Endothelial cell of umbilical vein (primary cell): ENCODE measurements at regions not wholly inside any gene's neighbourhood (a gene's known extent, or its start where the extent isn't known, plus 50 kb on each side); places are given as distances from the start of the nearest gene placed in this dataset.

Source experiments
- BruUV-seq: library from RNA; stranded (reverse); fragments of 400-500 nt; replicated peaks from 2 replicates; lab custom pipeline; 2021; lab: Mats Ljungman, UMichigan
- CTCF ChIA-PET: fragments of 300-600, 350-600 bp; sonication (Branson Sonifier 250); formaldehyde crosslinking; loops from one replicate; lab custom pipeline; 2021; ENCODE audit warnings: antibody characterized with exemption, inconsistent platforms; lab: Charles Lee
- POLR2A ChIA-PET: fragments of 300-600, 350-600 bp; sonication (Branson Sonifier 250); formaldehyde crosslinking; loops from one replicate; lab custom pipeline; 2021; ENCODE audit warnings: antibody characterized with exemption, inconsistent platforms; lab: Charles Lee
- DNase-seq: peaks from one replicate; pipeline ENCODE4 v3.0.0-alpha.2; 2011; ENCODE audit warnings: low read depth, low spot score
- FAIRE-seq: peaks from 2 replicates; lab custom pipeline; 2011; peaks lifted over from hg19 to GRCh38; lab: Jason Lieb, UNC
- H2AFZ ChIP-seq: 2 replicates; pipeline ENCODE4 v1.6.0; 2012; ENCODE audit warnings: low read depth, low read length, control low read depth, inconsistent platforms
- H3K27ac ChIP-seq: 2 replicates; pipeline ENCODE4 v1.5.1; 2011; ENCODE audit warnings: low read depth, mild to moderate bottlenecking, control low read depth, low read length, moderate library complexity; ENCODE audit not compliant: insufficient read depth
- H3K27me3 ChIP-seq, 2 experiments: 2 replicates each; pipeline versions ENCODE4 v1.6.0 to v1.6.1; 2011; ENCODE audit warnings: low read length in 2 of 2, mixed read lengths in 1 of 2; ENCODE audit not compliant: control insufficient read depth in 2 of 2, insufficient read depth in 2 of 2
- H3K36me3 ChIP-seq, 2 experiments: 2 replicates in 1 of 2; 3 replicates in 1 of 2; pipeline ENCODE4 v1.5.1; 2011; ENCODE audit warnings: low read length in 2 of 2, mild to moderate bottlenecking in 1 of 2, moderate library complexity in 1 of 2; ENCODE audit not compliant: control insufficient read depth in 2 of 2, insufficient read depth in 2 of 2; ENCODE audit errors: extremely low read depth in 1 of 2
- H3K4me1 ChIP-seq: 3 replicates; pipeline ENCODE4 v1.5.1; 2011; ENCODE audit warnings: mild to moderate bottlenecking, low read length; ENCODE audit not compliant: control insufficient read depth, insufficient read depth; ENCODE audit errors: extremely low read depth
- H3K4me2 ChIP-seq: 2 replicates; pipeline ENCODE4 v1.6.1; 2011; ENCODE audit warnings: low read length, control low read depth, mixed read lengths; ENCODE audit not compliant: insufficient read depth
- H3K4me3 ChIP-seq, 3 experiments: fragments of 200-600 bp in 1 of 3; sonication (generic), shearing (Covaris generic) in 1 of 3; replicated peaks in 1 of 3; 2 replicates each; pipeline ENCODE4 v1.5.1; 2011 to 2016; ENCODE audit warnings: control low read depth in 3 of 3, low read length in 3 of 3, mild to moderate bottlenecking in 2 of 3, inconsistent platforms in 1 of 3, low read depth in 1 of 3, moderate library complexity in 1 of 3; ENCODE audit not compliant: insufficient read depth in 1 of 3
- H3K79me2 ChIP-seq: 2 replicates; pipeline ENCODE4 v1.6.0; 2012; ENCODE audit warnings: low read length, inconsistent platforms; ENCODE audit not compliant: control insufficient read depth, insufficient read depth
- H3K9ac ChIP-seq: replicated peaks from 2 replicates; pipeline ENCODE3; 2011; ENCODE audit warnings: low read length, control low read depth; ENCODE audit not compliant: insufficient read depth; ENCODE audit errors: extremely low read depth
- H3K9me1 ChIP-seq: replicated peaks from 3 replicates; pipeline ENCODE4 v1.6.0; 2011; ENCODE audit warnings: mild to moderate bottlenecking, low read length; ENCODE audit not compliant: control insufficient read depth, insufficient read depth; ENCODE audit errors: extremely low read depth
- H3K9me3 ChIP-seq: replicated peaks from 2 replicates; pipeline ENCODE4 v1.5.1; 2012; ENCODE audit warnings: low read length, inconsistent platforms; ENCODE audit not compliant: control insufficient read depth, insufficient read depth
- H4K20me1 ChIP-seq: replicated peaks from 2 replicates; pipeline ENCODE3; 2011; ENCODE audit warnings: mild to moderate bottlenecking, low read length; ENCODE audit not compliant: control insufficient read depth, insufficient read depth; ENCODE audit errors: extremely low read depth
- CTCF ChIP-seq, 2 donors: IDR thresholded peaks; 1 replicate in 1 of 2; 2 replicates in 1 of 2; pipeline ENCODE4 v1.5.1; 2011; ENCODE audit warnings: low read length in 2 of 2, mild to moderate bottlenecking in 2 of 2, moderate library complexity in 2 of 2, control low read depth in 1 of 2, inconsistent platforms in 1 of 2, low read depth in 1 of 2; ENCODE audit not compliant: insufficient read depth in 1 of 2; ENCODE audit errors: extremely low read depth in 1 of 2
- EZH2 ChIP-seq: IDR thresholded peaks from 2 replicates; pipeline ENCODE4 v1.6.1; 2012; ENCODE audit warnings: borderline replicate concordance, low read depth, mild to moderate bottlenecking, moderate library complexity, low read length, inconsistent platforms; ENCODE audit not compliant: severe bottlenecking
- FOS ChIP-seq: IDR thresholded peaks from 2 replicates; pipeline ENCODE4 v1.6.1; 2011; ENCODE audit warnings: mild to moderate bottlenecking, low read length, moderate library complexity, borderline replicate concordance; ENCODE audit not compliant: insufficient read depth
- JUN ChIP-seq: IDR thresholded peaks from 2 replicates; pipeline ENCODE4 v1.6.1; 2011; ENCODE audit warnings: borderline replicate concordance, low read depth; ENCODE audit not compliant: insufficient read length, insufficient read depth
- POLR2AphosphoS5 ChIP-seq: IDR thresholded peaks from 2 replicates; pipeline ENCODE4 v1.6.1; 2012; ENCODE audit warnings: low read depth, mild to moderate bottlenecking, control low read depth, low read length, moderate library complexity; ENCODE audit not compliant: insufficient read depth
- dilution Hi-C: fragments of 300-500 bp; cut with MboI; formaldehyde crosslinking; loops from one replicate; pipeline ENCODE4 v1.15.0; 2019; ENCODE audit warnings: low sequenced_read_pairs; ENCODE audit not compliant: extremely low pct_ligation_motif_present
- intact Hi-C: fragments of 100-400 bp; cut with micrococcal nuclease; formaldehyde crosslinking; loops from one replicate; pipeline ENCODE4 v1.10.0; 2022
- TF ChIP-seq, protein P1 (sequence below): IDR thresholded peaks from 2 replicates; pipeline ENCODE4 v1.6.1; 2011; ENCODE audit not compliant: insufficient read depth, insufficient read length

DNA sequence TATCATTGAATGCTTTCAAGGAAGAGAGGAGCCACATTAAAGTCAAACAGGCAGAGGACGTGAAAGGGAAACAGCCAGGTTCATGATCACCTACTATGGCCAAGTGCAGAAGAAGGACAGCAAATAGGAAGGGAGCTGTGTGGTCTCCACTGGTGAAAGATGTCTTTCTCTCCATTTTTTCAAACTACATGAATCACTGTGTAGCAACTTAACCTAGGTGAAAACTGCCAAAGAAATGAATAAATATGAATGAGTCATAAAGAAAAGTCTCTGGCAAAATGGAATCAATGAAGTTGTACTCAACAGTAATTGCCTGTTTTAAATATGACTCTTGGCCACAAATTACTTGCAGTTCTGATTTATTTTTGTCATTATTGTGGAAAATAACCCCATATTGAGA is 452.6 kb upstream of the PKDCC start:
- Histone ChIP-seq H3K79me2 (no peaks in the 10 kb centered on the region), H2AFZ (no peak overlapping the region), H3K4me1 (no peaks in the 10 kb centered on the region), H3K9me1 (no peaks in the 10 kb centered on the region), H3K27ac (no peak overlapping the region), H3K4me2 (no peak overlapping the region), H3K9ac (no peak overlapping the region), H3K4me3 (no peak overlapping the region), H3K36me3 (no peaks in the 10 kb centered on the region), H3K9me3 (no peaks in the 10 kb centered on the region), H3K27me3 (no peaks in the 10 kb centered on the region), H4K20me1 (no peaks in the 10 kb centered on the region)
- intact Hi-C loops (no loop called here), dilution Hi-C loops (no loop called here)
- DNase-seq, result no peak
- no TSS peak for BruUV-seq
- ChIA-PET POLR2A (no interaction called here), CTCF (no interaction called here)
- TF ChIP-seq, protein P1, sequence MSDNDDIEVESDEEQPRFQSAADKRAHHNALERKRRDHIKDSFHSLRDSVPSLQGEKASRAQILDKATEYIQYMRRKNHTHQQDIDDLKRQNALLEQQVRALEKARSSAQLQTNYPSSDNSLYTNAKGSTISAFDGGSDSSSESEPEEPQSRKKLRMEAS, result no peak
- TF ChIP-seq EZH2 (no peak), POLR2AphosphoS5 (no peak), FOS (no peak), CTCF (IDR thresholded peaks at IDR 0.05; ENCODE audit: extremely low read depth in 1 of 2, insufficient read depth in 1 of 2, low read depth in 1 of 2, low read length in 2 of 2) (no peak)
- no peak for FAIRE-seq

GRCh38 chr2:41597680-41598079 is 450.1 kb upstream of the PKDCC start:
- no peak for TF ChIP-seq POLR2AphosphoS5
- no peak for TF ChIP-seq FOS
- TF ChIP-seq JUN, result no peak
- no peak for FAIRE-seq
- no peak overlapping the region for H3K27ac ChIP-seq
- CTCF ChIA-PET, result no interaction called here
- no peaks in the 10 kb centered on the region for H3K9me3 ChIP-seq
- no peaks in the 10 kb centered on the region for H3K79me2 ChIP-seq
- H3K4me1 ChIP-seq, result no peaks in the 10 kb centered on the region
- no peak overlapping the region for H3K4me3 ChIP-seq
- H3K9ac ChIP-seq, result no peak overlapping the region
- DNase-seq, result no peak
- POLR2A ChIA-PET, result no interaction called here
- no peak overlapping the region for H2AFZ ChIP-seq
- dilution Hi-C loops, result no loop called here
- H3K27me3 ChIP-seq, result no peaks in the 10 kb centered on the region
- no peaks in the 10 kb centered on the region for H4K20me1 ChIP-seq
- no peaks in the 10 kb centered on the region for H3K36me3 ChIP-seq
- intact Hi-C loops, result no loop called here
- BruUV-seq, result no TSS peak
- H3K9me1 ChIP-seq, result no peaks in the 10 kb centered on the region
- H3K4me2 ChIP-seq, result no peak overlapping the region
